Sigmoid colon (tissue), 4 donors: ENCODE measurements at regions not wholly inside any gene's neighbourhood (a gene's known extent, or its start where the extent isn't known, plus 50 kb on each side); places are given as distances from the start of the nearest gene placed in this dataset.

ENCODE experiments used
- EP300 ChIP-seq, 4 donors: sonication (generic); formaldehyde crosslinking; IDR thresholded peaks; one replicate each; pipeline ENCODE4 v1.6.1; 2017; ENCODE audit warnings: antibody characterized with exemption in 4 of 4
- TF ChIP-seq, protein P1 (sequence below), 4 experiments: fragments of 450-650 bp in 3 of 4; fragments of 200-600 bp in 1 of 4; IDR thresholded peaks; one replicate each; pipeline ENCODE4 v1.5.1; 2016 to 2019; ENCODE audit warnings: antibody characterized with exemption in 4 of 4, mild to moderate bottlenecking in 3 of 4, moderate library complexity in 2 of 4

DNA sequence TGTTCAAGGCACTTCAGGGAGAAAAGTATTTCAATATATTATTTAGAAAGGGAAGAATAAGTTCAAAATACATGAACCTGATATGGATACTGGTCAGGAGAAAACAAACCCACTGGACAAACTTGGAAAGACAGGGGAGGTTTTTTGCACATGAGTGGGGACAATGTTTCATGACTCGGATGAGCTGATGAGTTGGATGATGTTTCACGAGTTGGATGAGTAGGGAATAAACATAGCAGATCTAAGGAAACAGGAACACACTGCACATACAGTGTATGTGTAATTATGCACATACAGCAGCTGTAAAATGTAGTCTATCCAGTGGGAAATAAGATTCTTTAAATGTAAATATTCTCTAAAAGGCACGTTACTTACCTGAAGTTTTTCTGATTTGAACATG lies 682.9 kb upstream of the ADAMTS5 start:
- TF ChIP-seq EP300 (IDR thresholded peaks at IDR 0.05): no peak
- TF ChIP-seq, protein P1, sequence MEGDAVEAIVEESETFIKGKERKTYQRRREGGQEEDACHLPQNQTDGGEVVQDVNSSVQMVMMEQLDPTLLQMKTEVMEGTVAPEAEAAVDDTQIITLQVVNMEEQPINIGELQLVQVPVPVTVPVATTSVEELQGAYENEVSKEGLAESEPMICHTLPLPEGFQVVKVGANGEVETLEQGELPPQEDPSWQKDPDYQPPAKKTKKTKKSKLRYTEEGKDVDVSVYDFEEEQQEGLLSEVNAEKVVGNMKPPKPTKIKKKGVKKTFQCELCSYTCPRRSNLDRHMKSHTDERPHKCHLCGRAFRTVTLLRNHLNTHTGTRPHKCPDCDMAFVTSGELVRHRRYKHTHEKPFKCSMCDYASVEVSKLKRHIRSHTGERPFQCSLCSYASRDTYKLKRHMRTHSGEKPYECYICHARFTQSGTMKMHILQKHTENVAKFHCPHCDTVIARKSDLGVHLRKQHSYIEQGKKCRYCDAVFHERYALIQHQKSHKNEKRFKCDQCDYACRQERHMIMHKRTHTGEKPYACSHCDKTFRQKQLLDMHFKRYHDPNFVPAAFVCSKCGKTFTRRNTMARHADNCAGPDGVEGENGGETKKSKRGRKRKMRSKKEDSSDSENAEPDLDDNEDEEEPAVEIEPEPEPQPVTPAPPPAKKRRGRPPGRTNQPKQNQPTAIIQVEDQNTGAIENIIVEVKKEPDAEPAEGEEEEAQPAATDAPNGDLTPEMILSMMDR (IDR thresholded peaks at IDR 0.05): no peak
